ENCODE measurements at regions not wholly inside any gene's neighbourhood (a gene's known extent, or its start where the extent isn't known, plus 50 kb on each side); places are given as distances from the start of the nearest gene placed in this dataset.

DNA sequence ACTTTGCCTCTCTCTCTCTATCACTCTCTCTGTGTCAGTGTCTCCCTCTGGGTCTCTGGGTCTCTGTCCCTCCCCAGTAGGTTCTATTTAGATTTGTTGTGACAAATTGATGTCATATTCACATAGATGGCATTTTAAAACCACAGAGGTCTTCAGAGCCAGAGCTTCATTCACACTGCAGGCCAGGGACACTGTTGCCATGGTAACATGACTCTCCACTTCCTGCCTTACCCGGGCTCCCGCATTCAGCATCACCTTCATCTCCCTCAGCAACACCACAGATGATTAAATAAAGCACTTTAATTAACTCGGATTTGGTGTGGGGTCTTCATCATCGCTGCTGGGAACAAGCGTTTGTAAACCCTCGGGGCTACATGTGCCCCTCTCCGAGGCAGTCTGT, 132.6 kb downstream of the ETS2 start:
- Histone ChIP-seq H3K4me1 (ENCODE audit: control insufficient read depth, insufficient read depth, low read length) (no peaks in the 10 kb centered on the region), H3K27ac (ENCODE audit: extremely low read depth, low read depth, low read length) (no peak overlapping the region), H3K9me3 (ENCODE audit: control insufficient read depth, insufficient read depth, low read depth, low read length) (no peaks in the 10 kb centered on the region), H3K36me3 (ENCODE audit: control insufficient read depth in 2 of 2, insufficient read depth in 1 of 2, low read length in 2 of 2) (no peaks in the 10 kb centered on the region), H3K4me3 (ENCODE audit: low read depth, low read length) (no peak overlapping the region)
- ChIA-PET POLR2A (no interaction called here), CTCF (no interaction called here)
- no peak for TF ChIP-seq HOXA7 (CRISPR knock-in tag; IDR thresholded peaks at IDR 0.05; ENCODE audit: borderline replicate concordance)
- TF ChIP-seq ZNF623 (tag by site-specific recombination; IDR thresholded peaks at IDR 0.05), result no peak
- TF ChIP-seq RBAK (tag by site-specific recombination; IDR thresholded peaks at IDR 0.05), result no peak
- no peak for TF ChIP-seq SCRT2 (tag by site-specific recombination; IDR thresholded peaks at IDR 0.05)
- no peak for TF ChIP-seq ZNF174 (tag by site-specific recombination; IDR thresholded peaks at IDR 0.05)
- TF ChIP-seq, protein P1, sequence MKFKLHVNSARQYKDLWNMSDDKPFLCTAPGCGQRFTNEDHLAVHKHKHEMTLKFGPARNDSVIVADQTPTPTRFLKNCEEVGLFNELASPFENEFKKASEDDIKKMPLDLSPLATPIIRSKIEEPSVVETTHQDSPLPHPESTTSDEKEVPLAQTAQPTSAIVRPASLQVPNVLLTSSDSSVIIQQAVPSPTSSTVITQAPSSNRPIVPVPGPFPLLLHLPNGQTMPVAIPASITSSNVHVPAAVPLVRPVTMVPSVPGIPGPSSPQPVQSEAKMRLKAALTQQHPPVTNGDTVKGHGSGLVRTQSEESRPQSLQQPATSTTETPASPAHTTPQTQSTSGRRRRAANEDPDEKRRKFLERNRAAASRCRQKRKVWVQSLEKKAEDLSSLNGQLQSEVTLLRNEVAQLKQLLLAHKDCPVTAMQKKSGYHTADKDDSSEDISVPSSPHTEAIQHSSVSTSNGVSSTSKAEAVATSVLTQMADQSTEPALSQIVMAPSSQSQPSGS (tag by site-specific recombination; IDR thresholded peaks at IDR 0.05; ENCODE audit: low read depth), result no peak
- no peak for TF ChIP-seq ZNF544 (tag by site-specific recombination; IDR thresholded peaks at IDR 0.05)
- TF ChIP-seq MYNN (tag by site-specific recombination; IDR thresholded peaks at IDR 0.05; ENCODE audit: borderline replicate concordance), result no peak
- TF ChIP-seq PATZ1 (tag by site-specific recombination; IDR thresholded peaks at IDR 0.05), result no peak
- no peak for TF ChIP-seq ZNF785 (tag by site-specific recombination; IDR thresholded peaks at IDR 0.05)

DNA sequence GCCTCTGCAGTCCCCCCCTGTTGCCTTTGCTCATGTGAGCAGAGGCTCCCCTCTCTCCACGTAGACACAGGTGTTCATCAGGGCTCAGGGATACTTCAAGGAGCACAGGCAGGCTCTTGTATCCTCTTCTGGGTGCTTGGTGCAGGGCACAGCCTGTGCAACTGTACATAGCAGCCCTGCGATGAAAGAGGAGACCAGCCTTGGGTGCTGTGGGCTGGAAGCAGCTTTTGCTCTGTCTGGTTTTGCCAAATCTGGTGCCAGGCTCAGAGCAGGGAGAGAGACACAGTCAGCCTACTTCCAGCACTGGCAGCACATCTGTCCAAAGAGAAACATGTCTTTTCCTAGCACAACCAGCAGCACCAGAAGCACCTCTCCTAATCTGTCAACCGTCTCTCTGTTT, 132.1 kb downstream of the ETS2 start:
- Histone ChIP-seq H3K4me1 (ENCODE audit: control insufficient read depth, insufficient read depth, low read length) (no peaks in the 10 kb centered on the region), H3K27ac (ENCODE audit: extremely low read depth, low read depth, low read length) (no peak overlapping the region), H3K36me3 (ENCODE audit: control insufficient read depth in 2 of 2, insufficient read depth in 1 of 2, low read length in 2 of 2) (no peaks in the 10 kb centered on the region), H3K9me3 (ENCODE audit: control insufficient read depth, insufficient read depth, low read depth, low read length) (no peaks in the 10 kb centered on the region), H3K4me3 (ENCODE audit: low read depth, low read length) (no peak overlapping the region)
- CTCF ChIA-PET, result no interaction called here
- POLR2A ChIA-PET, result interaction anchor here (0.6 kb wide), 1 partner anchor 30 kb away, joined by 17 read pairs; no protein-coding TSS in a partner anchor
- TF ChIP-seq ZNF423 (tag by site-specific recombination; IDR thresholded peaks at IDR 0.05) (no peak), ZNF266 (tag by site-specific recombination; IDR thresholded peaks at IDR 0.05; ENCODE audit: low read depth) (no peak), ZNF768 (tag by site-specific recombination; IDR thresholded peaks at IDR 0.05) (no peak), YY1 (tag by site-specific recombination; IDR thresholded peaks at IDR 0.05) (no peak), KLF1 (tag by site-specific recombination; IDR thresholded peaks at IDR 0.05) (no peak), ZNF416 (tag by site-specific recombination; IDR thresholded peaks at IDR 0.05) (no peak), ZNF274 (IDR thresholded peaks at IDR 0.05; ENCODE audit: low read length) (no peak), ZNF274 (tag by site-specific recombination; IDR thresholded peaks at IDR 0.05; ENCODE audit: borderline replicate concordance) (no peak), ZNF114 (tag by site-specific recombination; IDR thresholded peaks at IDR 0.05) (no peak), ZNF624 (tag by site-specific recombination; IDR thresholded peaks at IDR 0.05) (no peak), ZNF621 (tag by site-specific recombination; IDR thresholded peaks at IDR 0.05) (no peak), ZNF221 (tag by site-specific recombination; IDR thresholded peaks at IDR 0.05; ENCODE audit: borderline replicate concordance) (no peak), SP2 (tag by site-specific recombination; IDR thresholded peaks at IDR 0.05) (no peak), ZNF169 (tag by site-specific recombination; IDR thresholded peaks at IDR 0.05) (no peak), ZNF670 (tag by site-specific recombination; IDR thresholded peaks at IDR 0.05; ENCODE audit: low read depth) (no peak), ZNF121 (tag by site-specific recombination; IDR thresholded peaks at IDR 0.05) (no peak), ZNF155 (tag by site-specific recombination; IDR thresholded peaks at IDR 0.05) (no peak)
- TF ChIP-seq, protein P2, sequence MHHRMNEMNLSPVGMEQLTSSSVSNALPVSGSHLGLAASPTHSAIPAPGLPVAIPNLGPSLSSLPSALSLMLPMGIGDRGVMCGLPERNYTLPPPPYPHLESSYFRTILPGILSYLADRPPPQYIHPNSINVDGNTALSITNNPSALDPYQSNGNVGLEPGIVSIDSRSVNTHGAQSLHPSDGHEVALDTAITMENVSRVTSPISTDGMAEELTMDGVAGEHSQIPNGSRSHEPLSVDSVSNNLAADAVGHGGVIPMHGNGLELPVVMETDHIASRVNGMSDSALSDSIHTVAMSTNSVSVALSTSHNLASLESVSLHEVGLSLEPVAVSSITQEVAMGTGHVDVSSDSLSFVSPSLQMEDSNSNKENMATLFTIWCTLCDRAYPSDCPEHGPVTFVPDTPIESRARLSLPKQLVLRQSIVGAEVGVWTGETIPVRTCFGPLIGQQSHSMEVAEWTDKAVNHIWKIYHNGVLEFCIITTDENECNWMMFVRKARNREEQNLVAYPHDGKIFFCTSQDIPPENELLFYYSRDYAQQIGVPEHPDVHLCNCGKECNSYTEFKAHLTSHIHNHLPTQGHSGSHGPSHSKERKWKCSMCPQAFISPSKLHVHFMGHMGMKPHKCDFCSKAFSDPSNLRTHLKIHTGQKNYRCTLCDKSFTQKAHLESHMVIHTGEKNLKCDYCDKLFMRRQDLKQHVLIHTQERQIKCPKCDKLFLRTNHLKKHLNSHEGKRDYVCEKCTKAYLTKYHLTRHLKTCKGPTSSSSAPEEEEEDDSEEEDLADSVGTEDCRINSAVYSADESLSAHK (tag by site-specific recombination; IDR thresholded peaks at IDR 0.05), result no peak
